Cardiac septum (tissue), 1 donor: ENCODE measurements at regions not wholly inside any gene's neighbourhood (a gene's known extent, or its start where the extent isn't known, plus 50 kb on each side); places are given as distances from the start of the nearest gene placed in this dataset.

Experiments
- DNase-seq: peaks from one replicate; pipeline ENCODE4 v3.0.0-alpha.2; 2020; ENCODE audit warnings: low spot score
- intact Hi-C: fragments of 100-400 bp; cut with DNase I; formaldehyde crosslinking; loops from one replicate; pipeline ENCODE4 v1.14.0; 2022
- donor health status: DM: no; HTN: no; CAD: no.

- DNase-seq, result no peak
- intact Hi-C loops, result no loop called here
Measured at GRCh38 chr7:68442931-68443631, 1155.2 kb upstream of the AUTS2 start.

DNA sequence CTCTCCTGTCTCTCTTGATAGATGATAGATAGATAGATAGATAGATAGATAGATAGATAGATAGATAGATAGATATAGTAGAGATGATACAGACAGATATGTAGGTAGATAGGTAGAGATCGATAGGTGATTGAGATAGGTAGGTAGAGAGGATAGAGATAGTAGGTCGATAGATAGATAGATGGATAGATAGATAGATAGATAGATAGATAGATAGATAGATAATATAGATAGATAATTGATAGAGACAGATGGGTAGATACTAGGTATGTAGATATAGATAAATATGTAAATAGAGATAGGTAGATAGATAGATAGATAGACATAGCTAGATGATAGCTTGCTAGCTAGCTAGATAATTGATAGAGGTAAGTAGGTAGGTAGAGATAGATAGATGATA, 1154.2 kb upstream of the AUTS2 start:
- intact Hi-C loops, result no loop called here
- DNase-seq, result no peak

- DNase-seq, result no peak
- intact Hi-C loops, result no loop called here
Measured at GRCh38 chr7:68444956-68445355, 1153.3 kb upstream of the AUTS2 start.

DNA sequence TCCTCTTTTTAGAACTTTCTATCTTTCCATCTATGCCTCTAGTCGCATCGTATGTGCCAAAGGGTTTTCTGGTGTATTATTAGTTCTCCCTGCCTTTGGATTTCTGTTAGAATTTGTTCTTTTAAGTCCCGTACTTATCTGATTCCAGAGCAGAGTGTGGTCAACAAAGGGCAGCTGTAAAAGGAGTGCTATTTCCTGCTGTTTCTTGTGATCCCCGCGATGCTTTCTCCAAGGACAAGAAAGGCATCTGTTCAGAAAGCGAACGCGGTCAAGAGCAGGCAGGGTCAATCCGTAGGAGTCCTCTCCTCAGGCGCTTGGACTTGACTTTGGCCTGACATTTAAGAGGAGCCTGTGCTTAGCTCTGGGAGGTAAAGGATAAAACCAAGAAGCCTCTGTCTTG, 1152.1 kb upstream of the AUTS2 start:
- DNase-seq, result no peak
- intact Hi-C loops, result no loop called here

GRCh38 chr7:68449099-68449498, 1149.2 kb upstream of the AUTS2 start:
- DNase-seq, result no peak
- intact Hi-C loops, result no loop called here

- intact Hi-C loops, result no loop called here
- no peak for DNase-seq
Measured at GRCh38 chr7:68449816-68450215, 1148.5 kb upstream of the AUTS2 start.

DNA sequence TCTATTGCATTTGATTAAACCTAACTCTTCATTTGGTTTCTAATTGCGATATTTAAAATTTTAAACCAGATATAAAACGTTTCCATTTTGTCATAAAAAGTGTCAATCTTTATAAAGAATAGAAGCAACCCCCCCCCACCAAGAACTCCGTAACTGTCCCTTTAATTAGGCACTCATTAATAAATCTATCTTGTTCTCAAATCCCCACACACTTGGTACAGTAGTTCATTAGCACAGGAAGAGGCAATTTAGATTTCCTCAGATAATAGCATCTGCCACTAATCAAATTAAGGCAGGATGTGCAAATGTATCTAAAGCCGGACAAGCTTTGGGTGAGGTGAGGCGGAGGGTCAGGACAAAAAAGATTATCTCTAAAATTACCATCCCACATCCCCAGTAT, 1143.3 kb upstream of the AUTS2 start:
- intact Hi-C loops, result no loop called here

GRCh38 chr7:68456469-68456868, 1141.8 kb upstream of the AUTS2 start:
- intact Hi-C loops, result no loop called here
- no peak for DNase-seq

More for the DNA sequence above, 1143.3 kb upstream of the AUTS2 start:
- DNase-seq, result no peak

DNA sequence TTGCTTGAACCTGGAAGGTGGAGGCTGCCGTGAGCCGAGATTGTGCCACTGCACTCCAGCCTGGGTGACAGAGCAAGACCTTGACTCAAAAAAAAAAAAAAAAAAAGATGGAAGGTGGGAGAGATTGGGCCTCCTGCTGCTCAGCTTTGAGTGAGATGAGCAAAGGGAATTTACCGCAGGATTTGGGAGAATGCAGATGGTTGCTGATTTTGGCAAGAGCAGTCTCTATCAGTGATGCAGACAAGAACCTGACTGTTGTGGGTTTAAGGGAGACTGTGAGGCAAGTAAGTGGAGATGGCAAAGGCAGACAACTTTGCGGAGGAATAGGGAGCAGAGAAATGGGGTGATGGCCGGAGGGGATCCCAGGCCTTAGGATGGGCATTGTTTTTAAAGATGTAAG, 1140.8 kb upstream of the AUTS2 start:
- intact Hi-C loops, result no loop called here

DNA sequence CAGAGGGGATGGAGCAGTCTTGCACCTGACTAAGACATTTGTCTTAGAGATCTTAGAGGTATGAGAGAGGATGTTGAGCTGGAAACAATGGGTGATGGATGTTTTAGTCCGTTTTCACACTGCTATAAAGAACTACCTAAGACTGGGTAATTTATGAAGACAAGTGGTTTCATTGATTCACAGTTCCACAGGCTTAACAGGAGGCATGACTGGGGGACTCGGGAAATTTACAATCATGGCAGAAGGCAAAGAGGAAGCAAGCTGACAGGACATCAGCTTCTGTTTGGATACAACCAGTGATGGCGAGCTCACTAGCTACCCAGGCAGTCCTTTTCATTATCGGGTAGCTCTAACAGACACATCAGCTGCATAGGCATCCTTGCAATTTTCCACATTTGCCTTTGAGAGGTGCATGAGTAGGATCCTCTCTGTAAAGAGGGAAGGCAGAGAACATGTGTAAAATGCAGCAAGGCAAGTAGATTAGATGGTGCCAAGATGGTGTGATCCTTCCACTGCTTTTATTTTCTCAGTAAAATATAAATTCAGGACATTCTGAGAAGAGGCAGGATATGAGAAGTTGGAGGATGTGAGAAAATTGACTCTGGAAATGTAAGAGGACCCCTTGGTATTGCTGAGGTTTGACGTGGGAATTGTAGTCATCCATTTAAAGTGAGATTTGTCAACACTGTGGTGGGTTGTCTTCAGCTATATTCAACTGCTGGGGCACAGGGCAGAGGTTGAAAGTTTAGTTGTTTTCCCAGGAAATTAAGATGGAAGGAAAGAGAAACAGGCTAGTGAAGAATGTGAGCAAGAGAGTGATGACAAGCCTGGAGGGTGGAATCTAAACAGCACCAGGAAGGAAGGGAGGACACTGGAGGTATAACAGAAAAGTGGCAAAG, 1140.0 kb upstream of the AUTS2 start:
- no peak for DNase-seq
- intact Hi-C loops, result no loop called here

More for the DNA sequence above, 1140.8 kb upstream of the AUTS2 start:
- no peak for DNase-seq

- intact Hi-C loops, result no loop called here
- DNase-seq, result no peak
Measured at GRCh38 chr7:68461430-68461829, 1136.8 kb upstream of the AUTS2 start.

- DNase-seq, result no peak
- intact Hi-C loops, result no loop called here
Measured at GRCh38 chr7:68470836-68471435, 1127.3 kb upstream of the AUTS2 start.

DNA sequence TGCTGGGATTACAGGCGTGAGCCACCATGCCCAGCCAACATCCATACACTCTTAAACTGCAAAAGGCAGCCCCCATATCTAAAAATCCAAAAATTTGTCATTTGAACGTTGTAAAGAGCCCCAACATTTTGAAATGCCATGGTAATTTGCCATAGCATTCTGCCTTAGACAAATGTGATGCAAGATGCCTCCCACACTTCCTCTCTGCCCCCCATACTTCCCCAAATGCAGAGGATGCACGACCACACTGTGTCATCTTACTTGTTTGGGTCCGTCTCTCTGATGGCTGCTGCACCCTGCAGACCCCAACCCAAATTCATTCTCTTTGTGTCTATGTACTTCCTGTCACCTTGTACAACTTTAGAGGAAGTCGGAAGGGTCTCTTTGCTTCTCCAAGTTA, 1125.6 kb upstream of the AUTS2 start:
- intact Hi-C loops, result no loop called here
- no peak for DNase-seq

DNA sequence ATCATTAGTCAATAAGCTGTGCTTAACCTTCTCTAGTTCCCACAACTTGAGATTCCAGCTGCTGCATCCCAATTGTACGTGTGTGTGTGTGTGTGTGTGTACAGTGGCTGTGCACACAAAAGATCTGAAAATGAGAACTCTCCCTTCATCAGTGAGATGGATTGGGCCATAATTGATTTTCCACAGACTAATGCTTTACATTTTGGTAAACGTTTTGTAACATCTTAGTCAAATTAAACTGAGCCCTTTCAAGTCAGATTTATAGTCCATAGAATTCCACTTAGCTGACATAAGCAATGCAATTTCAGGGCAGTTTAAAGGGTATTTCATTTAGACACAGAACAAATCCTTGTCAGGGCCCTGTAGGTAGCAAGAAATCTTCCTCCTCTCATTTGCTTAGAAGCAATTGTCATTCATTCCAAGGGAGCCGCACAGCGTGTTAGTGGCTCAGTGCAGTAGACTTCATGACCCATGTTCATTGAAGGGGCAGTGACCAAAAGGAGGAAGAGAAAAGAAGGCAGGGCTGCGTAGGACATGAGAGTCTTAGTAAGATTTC, 1123.5 kb upstream of the AUTS2 start:
- intact Hi-C loops, result no loop called here
- no peak for DNase-seq

DNA sequence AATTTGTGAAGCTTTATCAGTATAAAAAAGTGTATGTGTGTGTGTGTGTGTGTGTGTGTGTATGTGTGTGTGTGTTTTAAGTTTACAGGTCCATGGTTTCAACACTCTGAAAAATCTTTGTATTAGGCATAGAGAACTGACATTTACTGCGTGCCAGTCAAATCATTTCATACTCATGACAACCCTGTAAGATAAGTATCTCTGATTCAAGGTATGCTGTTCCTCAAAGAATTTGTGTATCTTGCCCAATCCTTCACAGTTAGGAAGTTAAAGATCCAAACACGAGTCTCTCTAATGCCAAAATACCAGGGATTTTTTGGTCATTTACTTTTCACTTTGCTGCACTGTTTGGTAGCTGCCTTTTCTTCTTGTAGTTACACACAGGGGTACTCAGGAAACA, 1121.3 kb upstream of the AUTS2 start:
- intact Hi-C loops, result no loop called here
- no peak for DNase-seq

- intact Hi-C loops, result no loop called here
- DNase-seq, result no peak
Measured at GRCh38 chr7:68478326-68478725, 1119.9 kb upstream of the AUTS2 start.

DNA sequence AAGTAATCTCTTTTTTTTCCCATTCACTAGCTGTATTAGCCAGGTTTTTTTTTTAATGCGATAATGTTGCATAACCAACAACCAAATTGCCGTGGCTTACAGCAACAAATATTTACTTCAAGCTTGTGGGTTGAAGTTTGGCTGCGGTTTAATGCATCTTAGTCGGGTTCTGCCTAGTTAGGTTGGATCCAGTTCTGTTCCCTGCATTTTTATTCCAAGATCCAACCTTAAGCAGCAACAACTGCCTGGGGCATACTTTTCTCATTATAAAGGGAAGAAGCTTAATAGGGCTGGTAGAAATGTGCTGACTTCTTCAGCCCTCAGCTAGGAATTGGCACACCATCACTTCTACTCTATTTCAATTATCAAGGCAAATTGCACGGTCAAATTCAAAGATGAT, 1115.5 kb upstream of the AUTS2 start:
- intact Hi-C loops, result no loop called here
- DNase-seq, result no peak

DNA sequence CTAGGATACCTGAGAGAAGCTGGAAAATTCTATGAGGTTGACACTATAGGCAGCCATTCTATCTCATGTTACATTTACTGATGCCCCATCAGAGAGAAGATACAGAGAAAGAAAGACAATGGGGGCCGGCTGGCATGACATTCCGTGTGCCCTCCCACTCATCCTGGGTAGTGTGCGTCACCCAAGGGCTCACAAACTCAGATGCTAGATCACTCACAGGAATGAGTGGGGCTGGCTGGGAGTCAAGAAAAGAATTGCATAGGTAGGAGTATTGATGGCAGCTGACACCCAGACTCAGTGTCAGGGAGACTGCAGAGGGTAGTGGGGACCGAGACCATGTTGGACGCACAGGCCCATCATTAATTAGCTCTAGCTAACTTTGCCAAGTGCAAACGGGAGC, 1113.5 kb upstream of the AUTS2 start:
- DNase-seq, result no peak
- intact Hi-C loops, result no loop called here

DNA sequence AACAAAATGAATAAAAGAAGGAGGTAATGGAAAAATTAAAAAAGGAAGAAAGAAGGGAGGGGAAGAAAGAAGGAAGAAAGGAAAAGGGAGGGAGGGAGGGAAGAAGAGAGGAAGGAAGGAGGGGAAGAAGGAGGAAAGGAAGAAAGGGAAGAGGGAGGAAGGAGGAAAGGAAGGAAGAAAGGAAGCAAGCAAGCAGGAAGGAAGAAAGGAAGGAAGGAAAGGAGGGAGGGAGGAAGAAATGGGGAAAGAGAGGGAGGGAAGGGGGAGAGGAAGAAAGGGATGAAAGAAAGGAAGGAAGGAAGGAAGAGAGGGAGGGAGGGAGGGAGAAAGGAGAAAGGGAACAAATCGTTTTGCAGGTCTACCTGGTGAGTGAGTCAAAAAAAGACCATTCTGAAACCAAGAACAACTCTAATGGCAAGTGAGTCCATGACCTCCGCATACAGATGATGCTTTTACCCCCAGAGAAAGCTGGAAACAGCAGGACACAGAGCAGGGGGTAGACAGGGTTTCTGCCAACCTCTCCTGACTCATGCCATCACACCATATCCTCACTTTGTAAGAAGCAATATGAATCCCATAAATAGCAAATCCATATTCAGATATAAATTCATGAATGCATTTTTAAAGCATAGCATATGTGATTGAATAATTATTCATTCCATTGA, 1112.9 kb upstream of the AUTS2 start:
- DNase-seq, result no peak
- intact Hi-C loops, result no loop called here
